ENCODE measurements at regions not wholly inside any gene's neighbourhood (a gene's known extent, or its start where the extent isn't known, plus 50 kb on each side); places are given as distances from the start of the nearest gene placed in this dataset.

GRCh38 chr6:65979120-65979519 is 272.1 kb upstream of the EYS start:
- TF ChIP-seq, protein P1, sequence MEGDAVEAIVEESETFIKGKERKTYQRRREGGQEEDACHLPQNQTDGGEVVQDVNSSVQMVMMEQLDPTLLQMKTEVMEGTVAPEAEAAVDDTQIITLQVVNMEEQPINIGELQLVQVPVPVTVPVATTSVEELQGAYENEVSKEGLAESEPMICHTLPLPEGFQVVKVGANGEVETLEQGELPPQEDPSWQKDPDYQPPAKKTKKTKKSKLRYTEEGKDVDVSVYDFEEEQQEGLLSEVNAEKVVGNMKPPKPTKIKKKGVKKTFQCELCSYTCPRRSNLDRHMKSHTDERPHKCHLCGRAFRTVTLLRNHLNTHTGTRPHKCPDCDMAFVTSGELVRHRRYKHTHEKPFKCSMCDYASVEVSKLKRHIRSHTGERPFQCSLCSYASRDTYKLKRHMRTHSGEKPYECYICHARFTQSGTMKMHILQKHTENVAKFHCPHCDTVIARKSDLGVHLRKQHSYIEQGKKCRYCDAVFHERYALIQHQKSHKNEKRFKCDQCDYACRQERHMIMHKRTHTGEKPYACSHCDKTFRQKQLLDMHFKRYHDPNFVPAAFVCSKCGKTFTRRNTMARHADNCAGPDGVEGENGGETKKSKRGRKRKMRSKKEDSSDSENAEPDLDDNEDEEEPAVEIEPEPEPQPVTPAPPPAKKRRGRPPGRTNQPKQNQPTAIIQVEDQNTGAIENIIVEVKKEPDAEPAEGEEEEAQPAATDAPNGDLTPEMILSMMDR (IDR thresholded peaks at IDR 0.05) = no peak
- no peak for TF ChIP-seq POLR2A (IDR thresholded peaks at IDR 0.05)

Data from prostate gland (tissue), 2 donors.